ENCODE measurements at regions not wholly inside any gene's neighbourhood (a gene's known extent, or its start where the extent isn't known, plus 50 kb on each side); places are given as distances from the start of the nearest gene placed in this dataset.

- no peaks in the 10 kb centered on the region for H3K36me3 ChIP-seq (ENCODE audit: control insufficient read depth in 2 of 4, insufficient read depth in 4 of 4, low read length in 3 of 4)
- POLR2A ChIA-PET (ENCODE audit: partially characterized antibody) = no interaction called here
These were observed 639.9 kb downstream of the SPOCK3 start for GRCh38 chr4:166594326-166594946.

More at GRCh38 chr4:166594326-166594946, 639.9 kb downstream of the SPOCK3 start:
- Histone ChIP-seq H3K23ac (ENCODE audit: insufficient read length) (no peak overlapping the region), H3K4me1 (replicated peaks in 1 of 4; ENCODE audit: control insufficient read depth in 3 of 4, insufficient read depth in 4 of 4, low read length in 3 of 4) (no peaks in the 10 kb centered on the region), H3K4me2 (ENCODE audit: insufficient read depth in 1 of 2, low read depth in 2 of 2, low read length in 2 of 2) (no peak overlapping the region), H2AFZ (ENCODE audit: low read length) (peak overlapping the region; percentile 26; the same call in 1 of the 2 replicates), H4K20me1 (replicated peaks in 1 of 2; ENCODE audit: control insufficient read depth in 1 of 2, insufficient read depth in 2 of 2, low read length in 2 of 2) (no peaks in the 10 kb centered on the region), H3K9me3 (ENCODE audit: insufficient read depth in 2 of 2, low read depth in 1 of 2, low read length in 1 of 2) (no peaks in the 10 kb centered on the region), H3K4me3 (ENCODE audit: extremely low read depth in 1 of 4, insufficient read depth in 2 of 4, low read depth in 3 of 4, low read length in 4 of 4) (no peak overlapping the region), H3K23me2 (ENCODE audit: low read depth, low read length) (no peaks in the 10 kb centered on the region), H3K56ac (replicated peaks; ENCODE audit: insufficient read length, low read depth, low read length) (no peak overlapping the region), H3K9ac (replicated peaks in 1 of 4; ENCODE audit: extremely low read depth in 1 of 4, low read depth in 3 of 4, low read length in 3 of 4) (no peak overlapping the region), H4K8ac (ENCODE audit: extremely low read depth, insufficient read depth, low read length) (no peak overlapping the region), H3K79me1 (ENCODE audit: low read depth, low read length) (no peaks in the 10 kb centered on the region), H3K18ac (ENCODE audit: extremely low read depth, low read length) (no peak overlapping the region), H2AK5ac (ENCODE audit: low read depth, low read length) (no peak overlapping the region), H2BK15ac (ENCODE audit: low read length) (no peak overlapping the region), H3K27me3 (replicated peaks in 1 of 4; ENCODE audit: control insufficient read depth in 3 of 4, extremely low read depth in 1 of 4, insufficient read depth in 3 of 4, low read length in 3 of 4) (no peaks in the 10 kb centered on the region), H3K27ac (ENCODE audit: low read depth, low read length) (no peak overlapping the region), H2BK12ac (ENCODE audit: low read depth, low read length) (no peak overlapping the region), H2BK120ac (replicated peaks; ENCODE audit: low read depth, low read length) (no peak overlapping the region), H4K91ac (replicated peaks; ENCODE audit: insufficient read length, low read length) (no peak overlapping the region), H2BK5ac (ENCODE audit: low read depth, low read length) (no peak overlapping the region), H4K5ac (ENCODE audit: insufficient read length, low read depth, low read length) (no peak overlapping the region), H3K4ac (replicated peaks; ENCODE audit: insufficient read length, low read depth, low read length) (no peak overlapping the region), H3K14ac (ENCODE audit: insufficient read length) (no peak overlapping the region), H3K79me2 (ENCODE audit: control insufficient read depth in 1 of 2, insufficient read depth in 2 of 2, low read length in 2 of 2) (no peaks in the 10 kb centered on the region), H2BK20ac (ENCODE audit: low read length) (0 out of 2 replicates have a peak overlapping the region, but pooled peaks have one; percentile 48)
- CTCF ChIA-PET (ENCODE audit: partially characterized antibody) = interaction anchor here (0.7 to 6.4 kb wide), 45 partner anchors 12 to 859 kb away, joined by 3 to 49 read pairs (median 4); no protein-coding TSS in a partner anchor
- peak; percentile 23 to 54 for DNase-seq (ENCODE audit: low read depth in 1 of 2, low spot score in 2 of 2)
- FAIRE-seq = peak; percentile 81
- WGBS, 2 experiments (ENCODE audit: extremely low coverage in 1 of 2, insufficient coverage in 1 of 2, insufficient read length in 1 of 2, insufficient replicate concordance in 2 of 2, low coverage in 1 of 2, low lambda C conversion rate in 2 of 2, missing lambda C conversion rate in 1 of 2) = 97% methylated on average over 1 of the region's 1 CpG; no CpG with 5 or more reads in 1 of the 2 experiments
- TF ChIP-seq RAD21 (IDR thresholded peaks at IDR 0.05 in 1 of 2, conservative IDR thresholded peaks at IDR 0.05 in 1 of 2; ENCODE audit: low read depth in 2 of 2, low read length in 2 of 2) (peak; percentile 99 to 100), YY1 (IDR thresholded peaks at IDR 0.05; ENCODE audit: low read depth, low read length) (peak; percentile 45; the same call in 1 of the 2 replicates), SIN3A (conservative IDR thresholded peaks at IDR 0.05 in 1 of 2, IDR thresholded peaks at IDR 0.05 in 1 of 2; ENCODE audit: low read depth in 1 of 2, low read length in 2 of 2) (no peak), CTCF (IDR thresholded peaks at IDR 0.05; ENCODE audit: control extremely low read depth in 1 of 3, insufficient read depth in 1 of 3, low read depth in 1 of 3, low read length in 3 of 3) (peak; percentile 87 to 95 (median 93))
